Breast epithelium (tissue), 3 donors: ENCODE measurements at regions not wholly inside any gene's neighbourhood (a gene's known extent, or its start where the extent isn't known, plus 50 kb on each side); places are given as distances from the start of the nearest gene placed in this dataset.

Source experiments
- CTCF ChIP-seq, 3 donors: fragments of 450-650 bp; IDR thresholded peaks; one replicate each; pipeline ENCODE4 v1.5.1; 2016 to 2017; ENCODE audit warnings: antibody characterized with exemption in 3 of 3, mild to moderate bottlenecking in 3 of 3, moderate library complexity in 3 of 3
- POLR2A ChIP-seq: fragments of 450-650 bp; IDR thresholded peaks from one replicate; pipeline ENCODE4 v1.6.1; 2016; ENCODE audit warnings: antibody characterized with exemption, mild to moderate bottlenecking, moderate library complexity
- POLR2AphosphoS5 ChIP-seq, 3 donors: sonication (generic); formaldehyde crosslinking; IDR thresholded peaks; one replicate each; pipeline ENCODE4 v1.6.1; 2017; ENCODE audit warnings: antibody characterized with exemption in 3 of 3

GRCh38 chr3:196140224-196140623 lies 58.3 kb upstream of the TFRC start:
- no peak for TF ChIP-seq CTCF (IDR thresholded peaks at IDR 0.05)
- TF ChIP-seq POLR2AphosphoS5 (IDR thresholded peaks at IDR 0.05): no peak
- no peak for TF ChIP-seq POLR2A
